ENCODE measurements at regions not wholly inside any gene's neighbourhood (a gene's known extent, or its start where the extent isn't known, plus 50 kb on each side); places are given as distances from the start of the nearest gene placed in this dataset.

GRCh38 chr14:104339361-104339760, 201.0 kb downstream of the KIF26A start:
- Histone ChIP-seq H3K4me1 (replicated peaks in 1 of 2; ENCODE audit: control insufficient read depth in 2 of 2, insufficient read depth in 2 of 2, low read length in 2 of 2) (no peaks in the 10 kb centered on the region; a peak in 1 of 5 replicates), H3K4me3 (no peak overlapping the region), H3K27me3 (ENCODE audit: control insufficient read depth in 2 of 2, insufficient read depth in 2 of 2, low read length in 2 of 2) (no peaks in the 10 kb centered on the region; a peak in 1 of 5 replicates), H3K27ac (ENCODE audit: extremely low read depth, low read depth, low read length) (no peak overlapping the region), H3K9me3 (replicated peaks; ENCODE audit: control insufficient read depth, insufficient read depth, low read depth, low read length) (no peaks in the 10 kb centered on the region), H3K79me2 (ENCODE audit: control insufficient read depth, insufficient read depth, low read length) (no peaks in the 10 kb centered on the region), H3K4me2 (ENCODE audit: insufficient read depth, low read length) (no peak overlapping the region), H3K36me3 (ENCODE audit: control insufficient read depth, insufficient read depth, low read length) (no peaks in the 10 kb centered on the region), H3K9me1 (ENCODE audit: control insufficient read depth, insufficient read depth, low read length) (no peaks in the 10 kb centered on the region), H3K9ac (ENCODE audit: insufficient read depth in 1 of 2, low read depth in 2 of 2, low read length in 2 of 2) (no peak overlapping the region), H4K20me1 (replicated peaks; ENCODE audit: control insufficient read depth, insufficient read depth, low read length) (no peaks in the 10 kb centered on the region), H2AFZ (ENCODE audit: low read depth, low read length) (no peak overlapping the region)
- ATAC-seq = no peak
- in situ Hi-C loops (cut with MboI) = no loop called here
- ChIA-PET POLR2A (no interaction called here), CTCF (ENCODE audit: low intra/inter-chr PET ratio) (no interaction called here)
- 0% methylated on average over 1 of the region's 1 CpG for WGBS (ENCODE audit: insufficient coverage, low coverage, missing lambda C conversion rate)
- BruUV-seq (replicated peaks) = no TSS peak
- no peak for TF ChIP-seq RB1 (IDR thresholded peaks at IDR 0.05; ENCODE audit: low read depth)
- TF ChIP-seq ZZZ3 (IDR thresholded peaks at IDR 0.05) = no peak
- TF ChIP-seq POLR2AphosphoS5 (IDR thresholded peaks at IDR 0.05; ENCODE audit: control insufficient read depth, insufficient read depth, low read depth, low read length) = no peak
- TF ChIP-seq TCF15 (CRISPR knock-in tag; IDR thresholded peaks at IDR 0.05) = no peak
- TF ChIP-seq, protein P1, sequence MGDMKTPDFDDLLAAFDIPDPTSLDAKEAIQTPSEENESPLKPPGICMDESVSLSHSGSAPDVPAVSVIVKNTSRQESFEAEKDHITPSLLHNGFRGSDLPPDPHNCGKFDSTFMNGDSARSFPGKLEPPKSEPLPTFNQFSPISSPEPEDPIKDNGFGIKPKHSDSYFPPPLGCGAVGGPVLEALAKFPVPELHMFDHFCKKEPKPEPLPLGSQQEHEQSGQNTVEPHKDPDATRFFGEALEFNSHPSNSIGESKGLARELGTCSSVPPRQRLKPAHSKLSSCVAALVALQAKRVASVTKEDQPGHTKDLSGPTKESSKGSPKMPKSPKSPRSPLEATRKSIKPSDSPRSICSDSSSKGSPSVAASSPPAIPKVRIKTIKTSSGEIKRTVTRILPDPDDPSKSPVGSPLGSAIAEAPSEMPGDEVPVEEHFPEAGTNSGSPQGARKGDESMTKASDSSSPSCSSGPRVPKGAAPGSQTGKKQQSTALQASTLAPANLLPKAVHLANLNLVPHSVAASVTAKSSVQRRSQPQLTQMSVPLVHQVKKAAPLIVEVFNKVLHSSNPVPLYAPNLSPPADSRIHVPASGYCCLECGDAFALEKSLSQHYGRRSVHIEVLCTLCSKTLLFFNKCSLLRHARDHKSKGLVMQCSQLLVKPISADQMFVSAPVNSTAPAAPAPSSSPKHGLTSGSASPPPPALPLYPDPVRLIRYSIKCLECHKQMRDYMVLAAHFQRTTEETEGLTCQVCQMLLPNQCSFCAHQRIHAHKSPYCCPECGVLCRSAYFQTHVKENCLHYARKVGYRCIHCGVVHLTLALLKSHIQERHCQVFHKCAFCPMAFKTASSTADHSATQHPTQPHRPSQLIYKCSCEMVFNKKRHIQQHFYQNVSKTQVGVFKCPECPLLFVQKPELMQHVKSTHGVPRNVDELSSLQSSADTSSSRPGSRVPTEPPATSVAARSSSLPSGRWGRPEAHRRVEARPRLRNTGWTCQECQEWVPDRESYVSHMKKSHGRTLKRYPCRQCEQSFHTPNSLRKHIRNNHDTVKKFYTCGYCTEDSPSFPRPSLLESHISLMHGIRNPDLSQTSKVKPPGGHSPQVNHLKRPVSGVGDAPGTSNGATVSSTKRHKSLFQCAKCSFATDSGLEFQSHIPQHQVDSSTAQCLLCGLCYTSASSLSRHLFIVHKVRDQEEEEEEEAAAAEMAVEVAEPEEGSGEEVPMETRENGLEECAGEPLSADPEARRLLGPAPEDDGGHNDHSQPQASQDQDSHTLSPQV (IDR thresholded peaks at IDR 0.05) = no peak
- TF ChIP-seq RFX1 (IDR thresholded peaks at IDR 0.05) = no peak
- TF ChIP-seq ZNF79 (CRISPR knock-in tag; IDR thresholded peaks at IDR 0.05; ENCODE audit: low read depth) = no peak
- TF ChIP-seq ZBTB7A (IDR thresholded peaks at IDR 0.05; ENCODE audit: borderline replicate concordance, control insufficient read depth, low read depth, low read length) = no peak
- no peak for FAIRE-seq
- intact Hi-C loops (cut with micrococcal nuclease) = no loop called here
- no peak for DNase-seq (ENCODE audit: extremely low read depth in 1 of 4, low spot score in 3 of 4)

All from K562 (cell line).